Astrocyte (in vitro differentiated cells and primary cell): ENCODE measurements at regions not wholly inside any gene's neighbourhood (a gene's known extent, or its start where the extent isn't known, plus 50 kb on each side); places are given as distances from the start of the nearest gene placed in this dataset.
"Not testable (repeated sequence)": the region's sequence is repeated elsewhere in the genome, so short reads cannot be mapped to it uniquely, and the experiment has no call there.

Source experiments
- CTCF ChIP-seq: IDR thresholded peaks from 2 replicates; pipeline ENCODE4 v1.5.1; 2011; ENCODE audit warnings: low read depth, mild to moderate bottlenecking, inconsistent platforms, low read length, moderate library complexity; ENCODE audit not compliant: insufficient read depth
- EZH2 ChIP-seq: IDR thresholded peaks from 2 replicates; pipeline ENCODE4 v1.6.1; 2012; ENCODE audit warnings: mild to moderate bottlenecking, low read length, inconsistent platforms; ENCODE audit not compliant: insufficient read depth

- not testable (repeated sequence) for TF ChIP-seq CTCF, EZH2
Measured at GRCh38 chr6:15907220-15907913, 221.5 kb upstream of the MYLIP start.
